ENCODE measurements at regions not wholly inside any gene's neighbourhood (a gene's known extent, or its start where the extent isn't known, plus 50 kb on each side); places are given as distances from the start of the nearest gene placed in this dataset.

GRCh38 chr18:64639536-64639935 lies 490.6 kb upstream of the LINC00305 start:
- ChIA-PET CTCF (no interaction called here), POLR2A (no interaction called here)
- Mint-ChIP-seq H3K4me3 (no peak overlapping the region), H3K27ac (no peak overlapping the region), H3K4me1 (ENCODE audit: low read depth) (no peaks in the 10 kb centered on the region), H3K27me3 (no peaks in the 10 kb centered on the region), H3K36me3 (no peaks in the 10 kb centered on the region), H3K9me3 (peaks cover 7% of the 10 kb centered on the region)
- no peak for DNase-seq
- intact Hi-C loops (cut with micrococcal nuclease) = no loop called here

GRCh38 chr18:64620971-64621560 lies 472.2 kb upstream of the LINC00305 start:
- ChIA-PET CTCF (no interaction called here), POLR2A (no interaction called here)
- intact Hi-C loops (cut with micrococcal nuclease) = no loop called here
- peaks cover 26% of the 10 kb centered on the region for H3K9me3 Mint-ChIP-seq
- no peaks in the 10 kb centered on the region for H3K36me3 Mint-ChIP-seq
- no peaks in the 10 kb centered on the region for H3K4me1 Mint-ChIP-seq (ENCODE audit: low read depth)
- no peak overlapping the region for H3K4me3 Mint-ChIP-seq
- H3K27me3 Mint-ChIP-seq = no peaks in the 10 kb centered on the region
- H3K27ac Mint-ChIP-seq = no peak overlapping the region
- no peak for DNase-seq

GRCh38 chr18:64618390-64618789 lies 469.5 kb upstream of the LINC00305 start:
- Mint-ChIP-seq H3K36me3 (no peaks in the 10 kb centered on the region), H3K9me3 (peaks cover 19% of the 10 kb centered on the region), H3K4me3 (no peak overlapping the region), H3K27me3 (no peaks in the 10 kb centered on the region), H3K4me1 (ENCODE audit: low read depth) (no peaks in the 10 kb centered on the region), H3K27ac (no peak overlapping the region)
- CTCF ChIA-PET = no interaction called here
- intact Hi-C loops (cut with micrococcal nuclease) = no loop called here
- POLR2A ChIA-PET = no interaction called here
- DNase-seq = no peak

GRCh38 chr18:64615021-64615420 lies 466.1 kb upstream of the LINC00305 start:
- no peaks in the 10 kb centered on the region for H3K4me1 Mint-ChIP-seq (ENCODE audit: low read depth)
- POLR2A ChIA-PET = no interaction called here
- no peaks in the 10 kb centered on the region for H3K27me3 Mint-ChIP-seq
- H3K4me3 Mint-ChIP-seq = no peak overlapping the region
- H3K36me3 Mint-ChIP-seq = no peaks in the 10 kb centered on the region
- no peak for DNase-seq
- intact Hi-C loops (cut with micrococcal nuclease) = no loop called here
- H3K9me3 Mint-ChIP-seq = peaks cover 11% of the 10 kb centered on the region
- H3K27ac Mint-ChIP-seq = no peak overlapping the region
- CTCF ChIA-PET = no interaction called here

- Mint-ChIP-seq H3K27ac (no peak overlapping the region), H3K4me3 (no peak overlapping the region), H3K27me3 (no peaks in the 10 kb centered on the region), H3K9me3 (peaks cover 9% of the 10 kb centered on the region), H3K36me3 (no peaks in the 10 kb centered on the region), H3K4me1 (ENCODE audit: low read depth) (no peaks in the 10 kb centered on the region)
- intact Hi-C loops (cut with micrococcal nuclease) = no loop called here
- POLR2A ChIA-PET = no interaction called here
- CTCF ChIA-PET = no interaction called here
- no peak for DNase-seq
Observed at GRCh38 chr18:64614446-64614845, 465.6 kb upstream of the LINC00305 start.

- Mint-ChIP-seq H3K27ac (no peak overlapping the region), H3K36me3 (no peaks in the 10 kb centered on the region), H3K4me1 (ENCODE audit: low read depth) (no peaks in the 10 kb centered on the region), H3K27me3 (no peaks in the 10 kb centered on the region), H3K9me3 (peaks cover 13% of the 10 kb centered on the region), H3K4me3 (no peak overlapping the region)
- DNase-seq = no peak
- intact Hi-C loops (cut with micrococcal nuclease) = no loop called here
- POLR2A ChIA-PET = no interaction called here
- CTCF ChIA-PET = no interaction called here
Observed at GRCh38 chr18:64592246-64592645, 443.4 kb upstream of the LINC00305 start.

- POLR2A ChIA-PET = no interaction called here
- CTCF ChIA-PET = no interaction called here
- no peaks in the 10 kb centered on the region for H3K4me1 Mint-ChIP-seq (ENCODE audit: low read depth)
- H3K4me3 Mint-ChIP-seq = no peak overlapping the region
- H3K27me3 Mint-ChIP-seq = no peaks in the 10 kb centered on the region
- peaks cover 7% of the 10 kb centered on the region for H3K9me3 Mint-ChIP-seq
- no peak for DNase-seq
- intact Hi-C loops (cut with micrococcal nuclease) = no loop called here
- no peak overlapping the region for H3K27ac Mint-ChIP-seq
- no peaks in the 10 kb centered on the region for H3K36me3 Mint-ChIP-seq
Observed at GRCh38 chr18:64589000-64589399, 440.1 kb upstream of the LINC00305 start.

GRCh38 chr18:64566456-64566855 lies 417.6 kb upstream of the LINC00305 start:
- no peaks in the 10 kb centered on the region for H3K4me1 Mint-ChIP-seq (ENCODE audit: low read depth)

GRCh38 chr18:64562651-64563050 lies 413.8 kb upstream of the LINC00305 start:
- no peak overlapping the region for H3K27ac Mint-ChIP-seq
- H3K4me3 Mint-ChIP-seq = no peak overlapping the region
- CTCF ChIA-PET = no interaction called here
- no peaks in the 10 kb centered on the region for H3K4me1 Mint-ChIP-seq (ENCODE audit: low read depth)
- no peaks in the 10 kb centered on the region for H3K27me3 Mint-ChIP-seq
- H3K36me3 Mint-ChIP-seq = no peaks in the 10 kb centered on the region
- DNase-seq = no peak
- POLR2A ChIA-PET = no interaction called here
- H3K9me3 Mint-ChIP-seq = peaks cover 9% of the 10 kb centered on the region
- intact Hi-C loops (cut with micrococcal nuclease) = no loop called here

More at GRCh38 chr18:64566456-64566855, 417.6 kb upstream of the LINC00305 start:
- Mint-ChIP-seq H3K9me3 (peaks cover 8% of the 10 kb centered on the region), H3K27me3 (no peaks in the 10 kb centered on the region), H3K27ac (no peak overlapping the region), H3K36me3 (no peaks in the 10 kb centered on the region), H3K4me3 (no peak overlapping the region)
- ChIA-PET POLR2A (no interaction called here), CTCF (no interaction called here)
- DNase-seq = no peak
- intact Hi-C loops (cut with micrococcal nuclease) = no loop called here

GRCh38 chr18:64546451-64546850 lies 397.6 kb upstream of the LINC00305 start:
- Mint-ChIP-seq H3K36me3 (no peaks in the 10 kb centered on the region), H3K27ac (no peak overlapping the region), H3K4me1 (ENCODE audit: low read depth) (no peaks in the 10 kb centered on the region), H3K9me3 (peaks cover 10% of the 10 kb centered on the region), H3K27me3 (no peaks in the 10 kb centered on the region), H3K4me3 (no peak overlapping the region)
- POLR2A ChIA-PET = no interaction called here
- no peak for DNase-seq
- intact Hi-C loops (cut with micrococcal nuclease) = no loop called here
- CTCF ChIA-PET = no interaction called here

- CTCF ChIA-PET = no interaction called here
- no peak for DNase-seq
- Mint-ChIP-seq H3K4me3 (no peak overlapping the region), H3K27me3 (no peaks in the 10 kb centered on the region), H3K4me1 (ENCODE audit: low read depth) (no peaks in the 10 kb centered on the region), H3K27ac (no peak overlapping the region), H3K36me3 (no peaks in the 10 kb centered on the region), H3K9me3 (peaks cover 8% of the 10 kb centered on the region)
- intact Hi-C loops (cut with micrococcal nuclease) = no loop called here
- POLR2A ChIA-PET = no interaction called here
Observed at GRCh38 chr18:64539847-64540246, 391.0 kb upstream of the LINC00305 start.

GRCh38 chr18:64528646-64529045 lies 379.8 kb upstream of the LINC00305 start:
- H3K27me3 Mint-ChIP-seq = no peaks in the 10 kb centered on the region
- H3K4me1 Mint-ChIP-seq (ENCODE audit: low read depth) = no peaks in the 10 kb centered on the region
- H3K36me3 Mint-ChIP-seq = no peaks in the 10 kb centered on the region
- ChIA-PET CTCF (no interaction called here), POLR2A (no interaction called here)
- no peak for DNase-seq
- H3K27ac Mint-ChIP-seq = no peak overlapping the region
- no peak overlapping the region for H3K4me3 Mint-ChIP-seq
- peaks cover 15% of the 10 kb centered on the region for H3K9me3 Mint-ChIP-seq
- intact Hi-C loops (cut with micrococcal nuclease) = no loop called here

GRCh38 chr18:64519201-64519600 lies 370.3 kb upstream of the LINC00305 start:
- Mint-ChIP-seq H3K4me3 (no peak overlapping the region), H3K27me3 (no peaks in the 10 kb centered on the region), H3K36me3 (no peaks in the 10 kb centered on the region), H3K27ac (no peak overlapping the region), H3K4me1 (ENCODE audit: low read depth) (no peaks in the 10 kb centered on the region), H3K9me3 (peaks cover 17% of the 10 kb centered on the region)
- CTCF ChIA-PET = no interaction called here
- DNase-seq = no peak
- POLR2A ChIA-PET = no interaction called here
- intact Hi-C loops (cut with micrococcal nuclease) = no loop called here

GRCh38 chr18:64518191-64518590 lies 369.3 kb upstream of the LINC00305 start:
- DNase-seq = no peak
- Mint-ChIP-seq H3K27me3 (no peaks in the 10 kb centered on the region), H3K9me3 (peaks cover 10% of the 10 kb centered on the region), H3K27ac (no peak overlapping the region), H3K4me1 (ENCODE audit: low read depth) (no peaks in the 10 kb centered on the region), H3K4me3 (no peak overlapping the region), H3K36me3 (no peaks in the 10 kb centered on the region)
- POLR2A ChIA-PET = no interaction called here
- CTCF ChIA-PET = no interaction called here
- intact Hi-C loops (cut with micrococcal nuclease) = no loop called here
